Activated CD4-positive, alpha-beta T cell treated with anti-CD3 and anti-CD28 coated beads, Interleukin-2, amount 50 U/mL, for 24 hours (primary cell): ENCODE measurements at regions not wholly inside any gene's neighbourhood (a gene's known extent, or its start where the extent isn't known, plus 50 kb on each side); places are given as distances from the start of the nearest gene placed in this dataset.
"Not testable (repeated sequence)": the region's sequence is repeated elsewhere in the genome, so short reads cannot be mapped to it uniquely, and the experiment has no call there.

Experiments used
- DNase-seq, 2 donors: peaks; one replicate each; pipeline ENCODE4 v3.0.0-alpha.2; 2020; ENCODE audit warnings: low read depth in 1 of 2, low spot score in 1 of 2

DNA sequence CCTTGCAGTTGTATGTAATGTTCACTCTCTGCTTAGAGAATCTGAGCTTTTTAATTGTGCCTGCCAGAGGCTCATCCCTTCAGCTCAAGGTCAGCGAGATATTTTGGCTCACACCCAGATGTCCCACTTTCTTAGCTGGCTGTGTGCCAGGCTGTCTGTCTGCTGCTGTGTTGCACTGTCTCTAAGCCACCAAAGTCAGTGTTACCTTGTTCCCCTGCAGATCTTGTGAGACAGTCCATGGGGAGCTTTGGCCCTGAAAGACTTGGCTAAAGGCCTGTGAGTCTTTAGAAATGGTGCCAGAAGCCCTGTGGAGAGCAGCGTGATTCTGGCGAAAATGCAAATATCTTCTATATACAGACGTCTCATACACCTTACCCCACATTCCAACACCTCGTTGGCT is 293.7 kb downstream of the TTC6 start:
- DNase-seq, result no peak

DNA sequence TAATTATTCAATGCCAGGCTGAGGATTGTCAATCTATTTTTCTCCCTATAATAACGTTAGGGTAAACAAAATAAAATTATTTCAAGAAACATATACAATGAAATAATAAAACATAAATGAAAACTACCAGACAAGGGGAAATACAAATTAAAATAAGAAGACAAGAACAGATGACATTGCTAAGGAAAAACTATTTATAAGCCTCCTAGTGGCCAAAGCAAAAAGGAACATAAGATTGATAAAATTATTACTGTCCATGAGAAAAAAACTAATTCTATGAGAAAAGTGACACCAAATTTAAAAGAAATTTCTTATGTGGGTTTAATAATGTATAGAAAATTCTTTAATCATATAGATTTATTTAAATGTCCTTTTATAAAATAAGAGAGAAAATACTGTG is 294.7 kb downstream of the TTC6 start:
- DNase-seq, result no peak

DNA sequence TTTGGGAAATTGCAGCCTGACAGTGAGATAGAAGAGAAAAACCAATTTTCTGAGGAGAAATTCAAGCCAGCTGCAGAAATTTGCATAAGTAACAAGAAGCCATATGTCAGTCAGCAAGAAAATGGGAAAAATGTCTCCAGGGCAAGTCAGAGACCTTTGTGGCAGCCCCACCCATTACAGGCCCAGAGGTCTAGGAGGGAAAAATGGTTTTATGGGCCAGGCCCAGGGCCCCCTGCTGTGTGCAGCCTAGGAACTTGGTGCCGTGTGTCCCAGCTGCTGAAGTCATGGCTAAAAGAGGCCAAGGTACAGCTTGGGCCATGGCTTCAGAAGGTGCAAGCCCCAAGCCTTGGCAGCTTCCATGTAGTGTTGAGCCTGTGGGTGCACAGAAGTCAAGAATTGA is 296.1 kb downstream of the TTC6 start:
- not testable (repeated sequence) for DNase-seq

DNA sequence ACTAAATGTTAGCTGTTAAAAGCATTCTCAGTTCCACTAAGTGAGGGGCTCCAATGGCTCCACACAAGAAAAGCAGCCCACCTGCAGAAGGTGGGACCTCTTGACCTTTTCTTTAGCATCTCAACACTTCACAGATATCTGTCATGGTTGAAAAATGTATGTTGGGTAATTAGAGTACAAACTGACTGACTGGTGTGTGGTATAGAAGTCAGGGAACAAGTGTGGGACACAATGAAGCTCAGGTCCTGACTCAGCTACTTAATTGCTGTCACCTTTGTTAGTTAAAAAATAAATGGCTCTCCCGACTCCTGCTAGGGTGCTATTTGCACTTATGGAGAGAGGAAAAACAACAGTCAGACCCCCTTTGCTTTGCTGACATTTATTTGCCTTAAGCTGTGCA is 299.0 kb downstream of the TTC6 start:
- no peak for DNase-seq

DNA sequence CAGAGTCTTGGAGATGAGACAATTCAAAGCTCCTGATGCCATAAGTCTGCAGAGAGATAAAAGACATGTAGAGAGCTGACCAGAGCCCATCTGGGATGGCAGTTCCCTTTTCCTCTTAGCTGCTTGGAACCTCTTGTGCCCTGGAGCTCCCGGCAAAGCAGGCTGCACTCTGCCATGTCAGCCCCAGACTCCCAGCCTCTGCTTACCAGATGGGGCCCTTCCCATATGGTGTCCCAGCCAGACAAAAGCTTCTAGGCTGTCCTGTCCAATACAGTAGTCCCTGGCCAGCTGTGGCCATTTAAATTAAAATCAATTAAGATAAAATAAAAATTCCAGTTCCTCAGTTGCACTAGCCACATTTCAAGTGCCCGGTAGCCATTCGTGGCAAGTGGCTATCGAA is 303.9 kb downstream of the TTC6 start:
- no peak for DNase-seq

DNA sequence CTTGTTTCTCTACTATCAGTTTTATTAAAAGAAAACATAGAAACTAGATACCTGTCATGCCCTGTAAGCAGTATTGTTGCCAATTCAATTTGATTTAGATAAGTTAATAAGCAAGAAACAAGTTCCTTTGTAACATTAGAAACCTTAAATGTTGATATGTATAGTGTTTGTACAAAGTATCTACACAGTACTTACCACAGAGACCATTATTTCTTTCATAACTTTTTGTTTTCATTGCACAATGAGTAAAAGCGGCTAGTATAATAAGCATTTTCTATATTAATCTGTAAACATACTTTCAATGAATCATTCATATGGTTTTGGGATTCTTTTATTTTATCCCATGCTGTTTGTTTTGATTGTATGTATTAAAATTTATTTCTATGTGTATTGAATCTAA is 305.1 kb downstream of the TTC6 start:
- no peak for DNase-seq

DNA sequence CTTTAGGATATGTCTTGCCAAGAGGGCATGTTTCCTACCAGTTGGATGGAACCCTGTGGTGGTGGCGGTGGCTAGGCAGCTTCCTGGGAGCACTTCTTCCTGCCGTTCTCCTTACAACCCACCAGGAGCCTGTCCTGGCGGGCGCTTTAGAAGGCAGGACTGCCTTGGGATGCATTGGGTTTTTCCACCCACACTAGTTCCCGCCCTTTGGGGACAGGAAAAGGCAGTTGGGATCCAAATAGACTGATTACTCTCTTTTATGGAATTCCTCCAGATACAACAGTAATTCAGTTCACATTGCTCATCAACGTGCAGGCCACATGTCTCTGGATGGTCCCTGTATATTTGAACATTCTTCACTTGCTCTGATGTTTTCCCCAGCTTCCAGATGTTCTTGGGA is 305.7 kb upstream of the SSTR1 start:
- no peak for DNase-seq

DNA sequence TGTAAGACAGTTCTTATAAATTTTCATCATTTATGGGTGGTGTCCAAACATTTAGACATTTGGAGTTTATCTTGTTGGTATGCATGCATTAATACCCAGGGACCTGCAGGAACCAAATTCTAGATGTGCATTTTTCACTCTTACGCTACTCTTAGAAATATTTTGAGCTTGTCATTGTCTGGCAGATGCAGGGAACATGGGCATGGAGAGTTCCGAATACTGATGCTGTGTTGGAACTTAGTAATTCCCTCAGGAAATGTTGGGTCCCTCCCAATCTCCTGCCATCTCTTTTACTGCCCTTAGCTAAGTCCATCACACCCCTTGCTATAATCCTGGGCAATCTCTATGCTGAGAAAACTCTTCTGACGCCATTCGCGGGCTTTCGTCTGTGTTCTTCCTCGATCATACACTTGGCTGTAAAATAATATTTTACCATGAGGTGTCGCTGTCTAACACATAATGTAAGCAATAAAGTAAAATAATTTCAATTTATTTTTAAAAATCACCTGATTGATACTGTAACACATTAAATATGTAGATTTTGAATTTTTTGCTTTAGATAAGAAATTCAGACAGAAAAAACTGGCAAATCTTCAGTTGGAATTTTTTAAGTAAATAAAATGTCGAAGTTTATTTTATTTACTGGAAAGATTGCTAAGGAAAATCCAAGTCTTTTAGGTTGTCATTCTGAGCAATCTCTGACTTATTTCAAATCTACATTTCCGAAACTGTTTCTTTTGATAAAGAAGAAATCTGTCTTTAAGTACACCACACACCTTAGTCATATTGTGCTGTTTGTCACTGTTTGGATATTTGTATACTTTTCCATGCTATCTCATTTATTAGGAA is 304.1 kb upstream of the SSTR1 start:
- DNase-seq, result peak in 1 of 2 donors; percentile 2

DNA sequence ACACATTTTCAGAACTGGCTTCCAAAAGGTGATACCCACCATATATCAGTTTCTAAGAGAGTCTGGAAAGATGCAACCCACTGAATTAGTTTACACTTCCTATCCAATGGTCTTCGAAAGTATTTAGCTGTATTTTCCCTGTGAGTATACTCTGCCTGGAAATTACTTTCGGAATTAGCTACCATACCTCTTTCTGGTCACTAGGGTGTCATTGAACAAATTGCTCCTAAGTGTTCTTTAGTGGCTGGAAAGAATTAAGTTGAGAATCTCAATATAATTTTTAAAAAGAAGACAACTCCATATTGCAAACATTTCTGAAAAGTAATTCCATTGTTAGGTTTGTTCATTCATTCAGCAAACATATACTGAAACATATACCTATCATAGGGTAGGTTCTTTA is 283.1 kb upstream of the SSTR1 start:
- no peak for DNase-seq

DNA sequence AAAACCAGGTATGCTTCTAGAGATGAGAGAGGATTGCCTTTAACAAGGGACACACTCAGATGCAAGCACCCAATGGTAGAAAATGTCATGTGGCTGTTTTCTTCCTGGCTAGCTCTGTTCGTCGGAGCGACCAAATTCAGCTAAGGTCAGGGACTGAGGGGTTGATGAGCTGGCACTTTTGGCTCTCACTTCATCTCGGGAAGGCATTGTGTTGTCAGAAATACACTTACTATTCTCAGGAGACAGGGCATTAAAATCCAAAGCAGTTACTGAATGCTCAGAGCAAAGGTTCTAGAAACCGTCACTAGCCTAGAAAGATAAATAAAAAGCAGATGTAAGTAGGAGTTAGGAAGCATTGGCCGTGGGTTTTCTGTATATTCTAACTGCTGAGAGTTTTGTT is 275.7 kb upstream of the SSTR1 start:
- DNase-seq, result no peak

DNA sequence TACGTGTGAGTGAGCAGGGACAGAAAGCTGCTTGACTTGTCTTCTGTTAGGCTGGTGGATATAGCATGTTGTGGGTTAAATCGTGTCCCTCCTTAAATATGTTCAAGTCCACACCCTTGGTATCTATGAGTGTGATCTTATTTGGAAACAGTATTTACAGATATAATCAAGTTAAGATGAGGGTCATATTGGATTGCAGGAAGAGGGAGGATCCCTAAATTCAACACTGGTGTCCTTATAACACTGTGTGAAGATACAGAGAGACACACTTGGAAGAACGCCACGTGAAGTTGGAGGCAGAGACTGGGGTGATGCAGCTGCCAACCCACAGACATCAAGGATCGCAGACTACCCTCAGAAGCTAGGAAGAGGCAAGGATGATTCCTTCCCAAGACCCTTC is 275.2 kb upstream of the SSTR1 start:
- DNase-seq, result no peak

DNA sequence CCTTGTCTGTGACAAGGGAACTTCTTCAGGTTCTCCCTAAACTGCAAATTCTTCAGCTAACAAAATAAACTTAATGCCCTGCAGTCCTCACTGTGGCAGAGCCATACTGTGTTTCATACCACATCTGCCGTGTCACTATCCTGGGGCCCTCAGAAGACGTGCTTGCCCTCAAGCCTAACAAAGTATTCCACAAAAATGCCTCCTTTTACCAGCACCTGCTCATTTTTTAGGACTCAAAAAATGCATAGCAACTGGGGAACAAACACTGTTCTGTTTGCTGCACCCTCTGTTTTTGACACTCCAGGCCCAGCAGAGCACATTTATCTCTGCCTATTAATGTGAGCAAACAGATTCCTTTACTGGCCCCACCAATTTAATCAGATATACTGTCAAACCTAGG is 270.7 kb upstream of the SSTR1 start:
- no peak for DNase-seq

DNA sequence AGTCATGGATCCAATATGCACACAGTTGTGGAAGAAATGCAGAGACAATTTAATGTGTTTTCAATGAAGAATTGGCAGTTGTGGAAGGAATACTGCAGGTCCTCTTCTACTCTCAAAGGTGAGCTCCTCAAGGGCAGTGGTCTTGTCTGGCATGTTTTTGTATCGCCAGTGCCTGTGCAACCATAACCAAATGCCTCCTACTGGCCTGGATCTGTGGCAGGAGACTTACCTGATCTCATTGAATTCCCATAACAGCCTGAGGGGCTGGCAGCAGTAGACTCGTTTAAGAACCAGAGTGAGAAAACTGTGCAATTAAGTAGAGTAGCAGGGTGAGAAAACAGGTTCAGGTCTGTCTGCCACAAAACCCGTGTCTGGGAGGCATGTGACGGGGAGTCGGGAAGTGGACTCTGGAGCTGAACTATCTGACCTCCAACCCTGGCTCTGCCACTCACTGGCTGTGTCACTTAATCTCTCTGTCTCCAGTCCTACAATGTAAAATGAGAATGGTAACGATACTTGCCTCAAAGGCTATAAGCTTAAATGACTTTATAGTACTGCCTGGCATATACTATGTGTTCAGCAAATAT is 268.2 kb upstream of the SSTR1 start:
- DNase-seq, result no peak

DNA sequence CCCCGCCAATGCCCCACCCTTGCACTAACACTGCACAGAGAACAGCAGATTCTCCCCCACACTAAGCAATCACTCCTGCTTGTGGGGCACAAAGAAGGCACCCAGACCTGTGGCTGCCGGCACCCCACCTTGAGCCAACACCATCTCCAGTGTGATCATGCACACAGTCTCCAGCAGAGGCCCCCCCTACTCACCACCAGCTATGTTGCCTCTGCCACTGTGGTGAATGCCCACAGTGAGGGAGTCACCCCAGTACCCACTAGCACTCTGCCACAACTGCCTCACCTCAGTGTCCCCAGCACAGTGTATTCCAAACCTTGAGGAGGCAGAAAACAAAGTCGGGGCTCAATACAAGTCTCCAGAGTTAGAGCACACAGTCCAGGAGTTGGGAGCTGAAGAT is 261.7 kb upstream of the SSTR1 start:
- DNase-seq, result no peak

DNA sequence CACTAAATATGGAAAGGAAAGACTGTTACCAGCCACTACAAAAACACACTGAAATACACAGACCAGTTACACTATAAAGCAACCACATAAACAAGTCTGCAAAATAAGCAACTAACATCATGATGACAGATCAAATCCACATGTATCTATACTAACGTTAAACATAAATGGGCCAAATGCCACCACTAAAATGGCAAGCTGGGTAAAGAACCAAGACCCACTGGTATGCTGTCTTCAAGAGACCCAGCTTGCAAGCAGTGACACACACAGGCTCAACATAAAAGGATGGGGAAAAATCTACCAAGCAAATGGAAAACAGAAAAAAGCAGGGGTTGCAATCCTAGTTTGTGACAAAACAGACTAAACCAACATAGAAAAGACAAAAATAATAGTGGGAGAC is 260.9 kb upstream of the SSTR1 start:
- DNase-seq, result no peak

DNA sequence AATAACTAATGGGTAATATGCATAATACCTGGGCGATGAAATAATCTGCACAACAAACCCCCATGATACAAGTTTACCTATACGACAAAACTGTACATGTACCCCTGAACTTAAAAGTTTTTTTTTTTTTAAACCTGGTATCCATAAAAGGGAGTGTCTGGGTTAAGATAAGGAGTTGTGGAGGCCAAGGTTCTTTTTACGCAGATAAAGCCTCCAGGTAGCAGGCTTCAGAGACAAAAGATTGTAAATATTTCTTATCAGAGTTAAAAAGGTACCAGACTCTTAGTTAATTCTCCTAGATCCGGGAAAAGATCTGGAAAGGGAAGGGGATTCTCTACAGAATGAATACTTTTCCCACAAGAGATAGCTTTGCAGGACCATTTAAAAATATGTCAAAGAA is 259.4 kb upstream of the SSTR1 start:
- DNase-seq, result no peak

DNA sequence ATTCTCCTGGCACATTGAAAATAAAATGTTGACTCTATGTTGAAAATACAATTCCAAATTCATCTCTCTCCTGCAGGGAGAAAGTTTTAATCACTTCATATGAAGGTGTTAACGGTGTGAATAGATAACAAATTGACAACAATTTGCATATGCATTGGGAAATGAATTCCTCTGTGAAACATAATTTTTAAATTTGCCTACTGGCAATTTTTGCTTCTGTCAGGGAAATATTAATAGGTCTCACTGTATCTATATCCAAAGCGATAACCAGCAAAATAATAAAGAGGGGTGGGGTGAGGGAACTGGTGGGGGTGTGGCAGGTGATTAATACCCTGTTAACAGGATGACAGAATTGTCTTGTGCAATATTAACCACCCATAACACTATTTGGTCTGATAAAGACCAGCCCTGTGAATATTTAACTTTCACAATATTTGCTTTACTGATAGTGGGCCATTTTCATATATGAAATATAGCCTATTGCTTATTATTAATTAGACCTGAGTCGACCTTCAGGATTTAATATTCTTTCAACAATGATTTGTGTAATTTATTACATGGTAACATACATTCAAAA is 239.0 kb upstream of the SSTR1 start:
- DNase-seq, result no peak

DNA sequence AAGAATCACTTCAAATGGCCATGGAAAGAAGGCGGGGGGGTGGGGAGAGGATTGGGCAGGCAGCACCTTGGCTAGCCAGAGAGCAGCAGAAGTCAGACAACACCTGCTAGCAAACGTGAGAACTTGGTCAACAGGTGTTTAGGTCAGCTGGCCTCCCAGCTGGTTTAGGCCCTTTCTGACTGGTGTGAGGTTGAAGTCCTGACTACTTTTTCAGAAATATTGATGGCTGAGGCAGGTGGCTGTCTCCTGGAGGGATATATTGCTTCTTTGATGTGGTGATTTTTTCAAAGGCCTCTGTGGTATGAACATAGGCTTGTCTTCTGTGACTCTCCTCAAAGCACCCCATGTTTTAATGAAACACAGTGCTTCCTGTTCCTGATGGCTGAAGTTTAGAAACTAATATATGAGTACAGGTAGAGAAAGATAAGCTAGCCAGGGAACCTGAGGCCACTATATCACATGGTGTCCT is 238.2 kb upstream of the SSTR1 start:
- no peak for DNase-seq

DNA sequence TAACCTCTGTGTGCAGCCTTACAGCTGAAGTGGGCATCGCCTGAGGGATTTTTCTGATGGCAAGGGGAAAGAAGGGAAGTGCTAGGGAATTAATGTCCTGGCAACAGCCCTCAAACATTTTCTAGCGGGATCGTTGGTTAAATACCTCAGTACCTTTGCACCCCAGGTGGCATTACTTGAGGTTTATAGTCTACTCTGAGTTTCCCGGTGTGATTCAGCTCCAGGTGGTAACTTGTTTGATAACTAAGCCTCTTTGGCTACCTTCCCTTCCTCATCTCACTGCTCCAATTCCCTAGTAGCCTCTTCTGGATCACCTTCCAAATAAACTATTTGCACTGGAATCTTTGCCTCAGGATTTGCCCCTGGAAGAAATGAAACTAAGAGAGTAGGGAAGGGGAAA is 237.0 kb upstream of the SSTR1 start:
- DNase-seq, result no peak

DNA sequence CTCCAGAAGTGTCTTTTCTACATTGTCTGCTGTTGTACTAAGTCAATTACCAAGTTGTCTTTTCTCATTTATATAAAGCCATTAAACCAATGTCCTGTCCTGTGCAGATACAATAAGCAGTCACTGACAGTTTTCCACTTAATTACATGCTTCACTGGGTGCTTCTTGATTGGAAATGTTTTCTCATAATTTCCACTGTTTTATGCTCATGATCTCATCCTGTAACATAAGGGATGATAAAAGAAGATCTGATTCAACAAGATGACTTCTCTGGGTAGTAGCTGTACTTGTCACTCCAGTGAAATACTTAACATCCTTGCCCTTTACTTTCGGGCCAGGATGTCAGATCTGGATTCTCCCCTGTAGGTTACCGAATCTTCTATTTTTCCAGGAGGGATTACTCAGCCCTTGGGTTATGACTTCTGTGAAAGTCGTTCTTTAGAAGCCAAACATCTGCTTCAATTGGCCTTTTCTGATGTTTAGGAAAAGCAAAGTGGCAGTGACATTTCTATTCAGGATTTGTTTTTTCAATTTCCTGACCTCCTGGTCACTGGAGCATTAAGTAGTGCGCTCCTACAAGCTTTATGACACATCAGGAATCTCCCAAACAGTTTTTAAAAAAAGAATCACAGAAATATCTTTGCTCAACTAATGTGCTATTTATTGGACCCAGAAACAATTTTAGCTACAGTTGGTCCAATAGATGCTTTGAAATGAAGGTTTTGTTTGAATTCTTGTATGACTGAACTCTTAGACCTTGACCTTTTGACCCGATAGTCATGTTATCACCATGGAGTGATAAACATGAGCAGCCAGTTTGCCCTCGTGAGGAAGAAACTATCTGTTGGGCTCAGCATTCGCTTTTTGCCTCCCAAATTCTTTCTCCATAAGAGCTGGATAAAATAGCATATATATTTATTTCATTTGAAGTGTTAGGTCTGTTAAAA is 234.5 kb upstream of the SSTR1 start:
- DNase-seq, result no peak

DNA sequence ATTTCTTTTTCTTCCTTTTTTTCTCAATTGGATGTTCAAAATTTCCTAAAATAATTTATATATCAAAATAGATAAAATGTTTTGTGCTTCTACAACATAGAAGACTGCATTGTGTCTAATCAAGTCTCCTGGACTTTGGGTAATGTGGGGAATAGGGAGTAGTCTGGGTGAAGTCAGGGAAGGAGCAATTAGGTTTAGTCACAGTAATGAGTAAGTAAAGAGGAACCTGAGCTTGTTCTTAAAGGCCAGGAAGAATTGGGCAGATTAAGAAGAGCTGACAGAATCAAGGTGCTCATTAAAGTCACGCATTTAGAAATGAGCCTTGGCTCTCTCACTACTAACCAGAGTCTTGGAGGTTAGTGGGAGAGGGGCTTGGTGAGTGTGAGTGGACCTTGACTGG is 233.3 kb upstream of the SSTR1 start:
- no peak for DNase-seq
